ENCODE measurements at regions not wholly inside any gene's neighbourhood (a gene's known extent, or its start where the extent isn't known, plus 50 kb on each side); places are given as distances from the start of the nearest gene placed in this dataset.

GRCh38 chr2:5942204-5942603 lies 250.0 kb downstream of the SOX11 start:
- no peaks in the 10 kb centered on the region for H3K36me3 Mint-ChIP-seq
- no peak overlapping the region for H3K4me3 Mint-ChIP-seq
- H3K4me1 Mint-ChIP-seq: no peaks in the 10 kb centered on the region
- no peak for ATAC-seq (replicated peaks in 1 of 4)
- whole genome bisulfite sequencing (ENCODE audit: insufficient coverage): 24% methylated on average over 5 of the region's 7 CpGs
- H3K4me1 ChIP-seq (ENCODE audit: control insufficient read depth in 1 of 2, extremely low read depth in 1 of 2, insufficient read depth in 2 of 2, low read length in 2 of 2): no peaks in the 10 kb centered on the region
- H3K36me3 ChIP-seq (ENCODE audit: control insufficient read depth in 2 of 2, extremely low read depth in 1 of 2, insufficient read depth in 1 of 2, low read length in 1 of 2): no peaks in the 10 kb centered on the region
- no peak overlapping the region for H3K27ac Mint-ChIP-seq
- CTCF ChIA-PET: no interaction called here
- H3K27me3 Mint-ChIP-seq: no peaks in the 10 kb centered on the region
- no peak overlapping the region for H3K4me3 ChIP-seq (ENCODE audit: control insufficient read depth in 1 of 2, extremely low read depth in 1 of 2, low read length in 1 of 2)
- H3K27ac ChIP-seq (ENCODE audit: low read length): no peak overlapping the region
- H3K9me3 ChIP-seq: no peaks in the 10 kb centered on the region
- H3K27me3 ChIP-seq (replicated peaks in 1 of 2; ENCODE audit: control insufficient read depth in 2 of 2, extremely low read depth in 1 of 2, insufficient read depth in 2 of 2, low read length in 1 of 2): no peaks in the 10 kb centered on the region
- peaks cover 2 to 8% (median 5%) of the 10 kb centered on the region in 3 donors for H3K9me3 Mint-ChIP-seq
- DNase-seq: no peak
- POLR2A ChIA-PET: no interaction called here

- H3K27ac ChIP-seq (ENCODE audit: low read length): no peak overlapping the region
- H3K4me3 ChIP-seq (ENCODE audit: control insufficient read depth in 1 of 2, extremely low read depth in 1 of 2, low read length in 1 of 2): no peak overlapping the region
- no peak for ATAC-seq (replicated peaks in 1 of 4)
- WGBS (ENCODE audit: insufficient coverage): 86% methylated on average over 4 of the region's 9 CpGs
- no peaks in the 10 kb centered on the region for H3K27me3 ChIP-seq (replicated peaks in 1 of 2; ENCODE audit: control insufficient read depth in 2 of 2, extremely low read depth in 1 of 2, insufficient read depth in 2 of 2, low read length in 1 of 2)
- no peak for DNase-seq
- no peak overlapping the region for H3K27ac Mint-ChIP-seq
- H3K9me3 ChIP-seq: no peaks in the 10 kb centered on the region
- H3K36me3 ChIP-seq (ENCODE audit: control insufficient read depth in 2 of 2, extremely low read depth in 1 of 2, insufficient read depth in 1 of 2, low read length in 1 of 2): no peaks in the 10 kb centered on the region
- H3K27me3 Mint-ChIP-seq: no peaks in the 10 kb centered on the region
- H3K36me3 Mint-ChIP-seq: no peaks in the 10 kb centered on the region
- no peaks in the 10 kb centered on the region for H3K4me1 Mint-ChIP-seq
- no peak overlapping the region for H3K4me3 Mint-ChIP-seq
- POLR2A ChIA-PET: no interaction called here
- no peaks in the 10 kb centered on the region for H3K4me1 ChIP-seq (ENCODE audit: control insufficient read depth in 1 of 2, extremely low read depth in 1 of 2, insufficient read depth in 2 of 2, low read length in 2 of 2)
- CTCF ChIA-PET: interaction anchor here in 1 of 2 donors (0.7 kb wide), 1 partner anchor 16 kb away, joined by 3 read pairs; no protein-coding TSS in a partner anchor
- H3K9me3 Mint-ChIP-seq: peaks cover 3 to 11% (median 8%) of the 10 kb centered on the region in 3 donors
Observed at GRCh38 chr2:5945742-5946141, 253.6 kb downstream of the SOX11 start.

- Histone ChIP-seq H3K4me1 (ENCODE audit: control insufficient read depth in 1 of 2, extremely low read depth in 1 of 2, insufficient read depth in 2 of 2, low read length in 2 of 2) (no peaks in the 10 kb centered on the region), H3K4me3 (ENCODE audit: control insufficient read depth in 1 of 2, extremely low read depth in 1 of 2, low read length in 1 of 2) (no peak overlapping the region), H3K9me3 (no peaks in the 10 kb centered on the region), H3K27me3 (replicated peaks in 1 of 2; ENCODE audit: control insufficient read depth in 2 of 2, extremely low read depth in 1 of 2, insufficient read depth in 2 of 2, low read length in 1 of 2) (no peaks in the 10 kb centered on the region), H3K27ac (ENCODE audit: low read length) (no peak overlapping the region), H3K36me3 (ENCODE audit: control insufficient read depth in 2 of 2, extremely low read depth in 1 of 2, insufficient read depth in 1 of 2, low read length in 1 of 2) (no peaks in the 10 kb centered on the region)
- ChIA-PET CTCF (interaction anchor here in 1 of 2 donors (0.7 kb wide), 1 partner anchor 15 kb away, joined by 3 read pairs; no protein-coding TSS in a partner anchor), POLR2A (no interaction called here)
- no peak for DNase-seq
- no peak overlapping the region for H3K4me3 Mint-ChIP-seq
- H3K9me3 Mint-ChIP-seq: peaks cover 4 to 10% (median 8%) of the 10 kb centered on the region in 3 donors
- no peaks in the 10 kb centered on the region for H3K27me3 Mint-ChIP-seq
- no peak for ATAC-seq (replicated peaks in 1 of 4)
- no peaks in the 10 kb centered on the region for H3K4me1 Mint-ChIP-seq
- H3K27ac Mint-ChIP-seq: no peak overlapping the region
- no peaks in the 10 kb centered on the region for H3K36me3 Mint-ChIP-seq
- WGBS (ENCODE audit: insufficient coverage): 100% methylated on average over 2 of the region's 15 CpGs
Observed at GRCh38 chr2:5946225-5947115, 254.3 kb downstream of the SOX11 start.

- Mint-ChIP-seq H3K4me3 (no peak overlapping the region), H3K9me3 (peaks cover 4 to 12% (median 10%) of the 10 kb centered on the region in 3 donors), H3K27me3 (no peaks in the 10 kb centered on the region), H3K27ac (no peak overlapping the region), H3K4me1 (no peaks in the 10 kb centered on the region), H3K36me3 (no peaks in the 10 kb centered on the region)
- no peak overlapping the region for H3K27ac ChIP-seq (ENCODE audit: low read length)
- H3K4me1 ChIP-seq (ENCODE audit: control insufficient read depth in 1 of 2, extremely low read depth in 1 of 2, insufficient read depth in 2 of 2, low read length in 2 of 2): no peaks in the 10 kb centered on the region
- no peak overlapping the region for H3K4me3 ChIP-seq (ENCODE audit: control insufficient read depth in 1 of 2, extremely low read depth in 1 of 2, low read length in 1 of 2)
- no peak for DNase-seq
- no peaks in the 10 kb centered on the region for H3K9me3 ChIP-seq
- no peak for ATAC-seq (replicated peaks in 1 of 4)
- WGBS (ENCODE audit: insufficient coverage): 79% methylated on average over 2 of the region's 5 CpGs
- CTCF ChIA-PET: no interaction called here
- no peaks in the 10 kb centered on the region for H3K27me3 ChIP-seq (replicated peaks in 1 of 2; ENCODE audit: control insufficient read depth in 2 of 2, extremely low read depth in 1 of 2, insufficient read depth in 2 of 2, low read length in 1 of 2)
- no peaks in the 10 kb centered on the region for H3K36me3 ChIP-seq (ENCODE audit: control insufficient read depth in 2 of 2, extremely low read depth in 1 of 2, insufficient read depth in 1 of 2, low read length in 1 of 2)
- POLR2A ChIA-PET: no interaction called here
Observed at GRCh38 chr2:5950736-5951135, 258.6 kb downstream of the SOX11 start.

- Mint-ChIP-seq H3K9me3 (peaks cover 4 to 13% (median 10%) of the 10 kb centered on the region in 3 donors), H3K27ac (no peak overlapping the region), H3K4me3 (no peak overlapping the region), H3K36me3 (no peaks in the 10 kb centered on the region), H3K4me1 (no peaks in the 10 kb centered on the region), H3K27me3 (no peaks in the 10 kb centered on the region)
- Histone ChIP-seq H3K4me1 (ENCODE audit: control insufficient read depth in 1 of 2, extremely low read depth in 1 of 2, insufficient read depth in 2 of 2, low read length in 2 of 2) (no peaks in the 10 kb centered on the region), H3K36me3 (ENCODE audit: control insufficient read depth in 2 of 2, extremely low read depth in 1 of 2, insufficient read depth in 1 of 2, low read length in 1 of 2) (no peaks in the 10 kb centered on the region), H3K27ac (ENCODE audit: low read length) (no peak overlapping the region), H3K27me3 (replicated peaks in 1 of 2; ENCODE audit: control insufficient read depth in 2 of 2, extremely low read depth in 1 of 2, insufficient read depth in 2 of 2, low read length in 1 of 2) (no peaks in the 10 kb centered on the region), H3K9me3 (no peaks in the 10 kb centered on the region), H3K4me3 (ENCODE audit: control insufficient read depth in 1 of 2, extremely low read depth in 1 of 2, low read length in 1 of 2) (no peak overlapping the region)
- ChIA-PET CTCF (no interaction called here), POLR2A (no interaction called here)
- no CpG with 5 or more reads among the region's 1 CpG for WGBS (ENCODE audit: insufficient coverage)
- DNase-seq (no peak), ATAC-seq (replicated peaks in 1 of 4) (no peak)
Observed at GRCh38 chr2:5951471-5951870, 259.3 kb downstream of the SOX11 start.

- H3K36me3 ChIP-seq (ENCODE audit: control insufficient read depth in 2 of 2, extremely low read depth in 1 of 2, insufficient read depth in 1 of 2, low read length in 1 of 2): no peaks in the 10 kb centered on the region
- H3K4me3 ChIP-seq (ENCODE audit: control insufficient read depth in 1 of 2, extremely low read depth in 1 of 2, low read length in 1 of 2): no peak overlapping the region
- no CpG with 5 or more reads among the region's 1 CpG for WGBS (ENCODE audit: insufficient coverage)
- DNase-seq: no peak
- H3K4me3 Mint-ChIP-seq: no peak overlapping the region
- no peaks in the 10 kb centered on the region for H3K36me3 Mint-ChIP-seq
- no peaks in the 10 kb centered on the region for H3K27me3 ChIP-seq (replicated peaks in 1 of 2; ENCODE audit: control insufficient read depth in 2 of 2, extremely low read depth in 1 of 2, insufficient read depth in 2 of 2, low read length in 1 of 2)
- H3K27ac ChIP-seq (ENCODE audit: low read length): no peak overlapping the region
- no peaks in the 10 kb centered on the region for H3K27me3 Mint-ChIP-seq
- no peaks in the 10 kb centered on the region for H3K4me1 ChIP-seq (ENCODE audit: control insufficient read depth in 1 of 2, extremely low read depth in 1 of 2, insufficient read depth in 2 of 2, low read length in 2 of 2)
- ChIA-PET CTCF (no interaction called here), POLR2A (no interaction called here)
- no peaks in the 10 kb centered on the region for H3K9me3 ChIP-seq
- ATAC-seq (replicated peaks in 1 of 4): no peak
- H3K9me3 Mint-ChIP-seq: peaks cover 9 to 20% (median 15%) of the 10 kb centered on the region in 3 donors
- no peaks in the 10 kb centered on the region for H3K4me1 Mint-ChIP-seq
- H3K27ac Mint-ChIP-seq: no peak overlapping the region
Observed at GRCh38 chr2:5953525-5953924, 261.3 kb downstream of the SOX11 start.
